GM12878 (cell line): ENCODE measurements at regions not wholly inside any gene's neighbourhood (a gene's known extent, or its start where the extent isn't known, plus 50 kb on each side); places are given as distances from the start of the nearest gene placed in this dataset.

Experiments
- ATAC-seq: fragments of 200-7000 bp; cut with Tn5 transposase; 3 replicates; pipeline ENCODE4 v1.9.1; 2020; ENCODE audit warnings: mild to moderate bottlenecking, moderate library complexity
- BruUV-seq: library from RNA; stranded (reverse); fragments of 400-500 nt; replicated peaks from 2 replicates; lab custom pipeline; 2021; lab: Mats Ljungman, UMichigan
- CTCF ChIA-PET: fragments of 300-600 bp; sonication (Branson Sonifier 250); formaldehyde crosslinking; extraction: SDS; loops from one replicate; lab custom pipeline; 2021; ENCODE audit warnings: inconsistent platforms; lab: Yijun Ruan, JAX
- POLR2A ChIA-PET: fragments of 350-600 bp; formaldehyde crosslinking; extraction: SDS; loops from one replicate; lab custom pipeline; 2021; ENCODE audit warnings: inconsistent platforms; lab: Charles Lee
- RAD21 ChIA-PET: fragments of 300-600 bp; sonication (Branson Sonifier 250); formaldehyde crosslinking; loops from one replicate; lab custom pipeline; 2023; ENCODE audit warnings: antibody characterized with exemption; ENCODE audit not compliant: unreplicated experiment; lab: Charles Lee
- SMC1A ChIA-PET: fragments of 300-600 bp; sonication (Branson Sonifier 250); formaldehyde crosslinking; loops from one replicate; lab custom pipeline; 2023; ENCODE audit not compliant: unreplicated experiment, uncharacterized antibody; lab: Charles Lee
- DNase-seq: peaks from one replicate; pipeline ENCODE4 v3.0.0-alpha.2; 2011; ENCODE audit warnings: low read depth, low spot score
- FAIRE-seq: peaks from 3 replicates; lab custom pipeline; 2011; peaks lifted over from hg19 to GRCh38; lab: Jason Lieb, UNC
- H2AFZ ChIP-seq: 2 replicates; pipeline ENCODE4 v1.6.0; 2011; ENCODE audit warnings: low read depth, low read length, control low read depth; ENCODE audit not compliant: control insufficient read depth
- H3K27ac ChIP-seq: 2 replicates; pipeline ENCODE4 v1.5.1; 2011; ENCODE audit warnings: control low read depth; ENCODE audit not compliant: control insufficient read depth, insufficient read depth
- H3K27me3 ChIP-seq, 2 experiments: replicated peaks in 1 of 2; 2 replicates each; pipeline versions ENCODE4 v1.6.0 to v1.6.1; 2011; ENCODE audit warnings: low read length in 1 of 2; ENCODE audit not compliant: control insufficient read depth in 2 of 2, insufficient read depth in 2 of 2
- H3K36me3 ChIP-seq, 2 experiments: 2 replicates each; pipeline ENCODE4 v1.5.1; 2011; ENCODE audit warnings: low read length in 1 of 2; ENCODE audit not compliant: control insufficient read depth in 2 of 2, insufficient read depth in 2 of 2
- H3K4me1 ChIP-seq: 2 replicates; pipeline ENCODE4 v1.6.1; 2011; ENCODE audit warnings: mild to moderate bottlenecking, low read length, moderate library complexity, mixed read lengths; ENCODE audit not compliant: control insufficient read depth, insufficient read depth
- H3K4me2 ChIP-seq: 2 replicates; pipeline ENCODE4 v1.6.0; 2011; ENCODE audit warnings: control low read depth; ENCODE audit not compliant: control insufficient read depth, insufficient read depth
- H3K4me3 ChIP-seq: fragments of 200-600 bp; sonication (generic); 2 replicates; pipeline ENCODE4 v1.5.1; 2016
- H3K79me2 ChIP-seq: 2 replicates; pipeline ENCODE4 v1.6.0; 2011; ENCODE audit warnings: low read length; ENCODE audit not compliant: control insufficient read depth, insufficient read depth
- H3K9ac ChIP-seq: 2 replicates; pipeline ENCODE4 v1.8.0; 2011; ENCODE audit warnings: low read length, control low read depth, mixed read lengths; ENCODE audit not compliant: control insufficient read depth, insufficient read depth
- H3K9me3 ChIP-seq: replicated peaks from 3 replicates; pipeline ENCODE4 v1.5.1; 2011; ENCODE audit warnings: mild to moderate bottlenecking, low read length; ENCODE audit not compliant: control insufficient read depth, insufficient read depth
- H4K20me1 ChIP-seq: 2 replicates; pipeline ENCODE4 v1.6.0; 2011; ENCODE audit not compliant: control insufficient read depth, insufficient read depth
- CEBPB ChIP-seq, 2 experiments: fragments of 150-350 bp in 1 of 2; IDR thresholded peaks; 2 replicates each; pipeline ENCODE4 v1.6.1; 2012 to 2014; ENCODE audit warnings: low read depth in 2 of 2, low read length in 2 of 2, borderline replicate concordance in 1 of 2, inconsistent platforms in 1 of 2
- CHD1 ChIP-seq: IDR thresholded peaks from 2 replicates; pipeline ENCODE4 v1.6.1; 2012; ENCODE audit warnings: low read depth, low read length, improper control_type of control experiment
- HDAC6 ChIP-seq: fragments of 200-600 bp; sonication (generic); IDR thresholded peaks from one replicate; pipeline ENCODE4 v1.8.0; 2017; ENCODE audit warnings: antibody characterized with exemption; ENCODE audit not compliant: unreplicated experiment
- HSF1 ChIP-seq: fragments of 150-350 bp; IDR thresholded peaks from 2 replicates; pipeline ENCODE4 v1.6.1; 2014; ENCODE audit warnings: mild to moderate bottlenecking, low read depth, low read length
- JUND ChIP-seq: IDR thresholded peaks from 2 replicates; pipeline ENCODE4 v1.6.1; 2012; ENCODE audit warnings: low read depth, mild to moderate bottlenecking, low read length, improper control_type of control experiment, moderate library complexity
- NBN ChIP-seq: fragments of 450-650 bp; IDR thresholded peaks from 2 replicates; pipeline ENCODE4 v1.6.1; 2016
- NFXL1 ChIP-seq: fragments of 450-650 bp; IDR thresholded peaks from 2 replicates; pipeline ENCODE4 v1.6.1; 2017; ENCODE audit warnings: antibody characterized with exemption, mild to moderate bottlenecking, borderline replicate concordance
- NFYA ChIP-seq: IDR thresholded peaks from 2 replicates; pipeline ENCODE4 v1.6.1; 2011; ENCODE audit warnings: low read depth, mild to moderate bottlenecking, low read length, improper control_type of control experiment, borderline replicate concordance
- RBBP5 ChIP-seq: fragments of 200-600 bp; sonication (generic); conservative IDR thresholded peaks from 2 replicates; pipeline ENCODE4 v1.6.1; 2016
- RCOR1 ChIP-seq: conservative IDR thresholded peaks from 2 replicates; pipeline ENCODE4 v1.6.1; 2012; ENCODE audit warnings: low read depth, low read length, improper control_type of control experiment
- SIX5 ChIP-seq: IDR thresholded peaks from 2 replicates; pipeline ENCODE4 v1.6.1; 2011; ENCODE audit warnings: mild to moderate bottlenecking, low read depth, low read length, moderate library complexity; ENCODE audit not compliant: severe bottlenecking
- SKIL ChIP-seq: fragments of 450-650 bp; IDR thresholded peaks from 2 replicates; pipeline ENCODE4 v1.6.1; 2017; ENCODE audit warnings: mild to moderate bottlenecking, low read depth, inconsistent platforms; ENCODE audit not compliant: poor library complexity, severe bottlenecking
- SPI1 ChIP-seq: IDR thresholded peaks from 2 replicates; pipeline ENCODE4 v1.6.1; 2011; ENCODE audit warnings: low read depth, mild to moderate bottlenecking, low read length, moderate library complexity, borderline replicate concordance; ENCODE audit not compliant: insufficient read depth
- STAT1 ChIP-seq: fragments of 450-650 bp; conservative IDR thresholded peaks from 2 replicates; pipeline ENCODE4 v1.6.1; 2014; ENCODE audit warnings: antibody characterized with exemption, mild to moderate bottlenecking
- TAF1 ChIP-seq: IDR thresholded peaks from 2 replicates; pipeline ENCODE4 v1.6.1; 2011; ENCODE audit warnings: mild to moderate bottlenecking, low read depth, low read length, borderline replicate concordance
- TCF3 ChIP-seq: IDR thresholded peaks from 2 replicates; pipeline ENCODE4 v1.6.1; 2012; ENCODE audit warnings: low read depth, mild to moderate bottlenecking, low read length, borderline replicate concordance; ENCODE audit not compliant: insufficient read depth
- WGBS: methylation state at CpG from one replicate; pipeline ENCODE4 v1.1.6; 2016; ENCODE audit warnings: low lambda C conversion rate; ENCODE audit not compliant: insufficient replicate concordance, insufficient coverage; ENCODE audit errors: missing lambda C conversion rate; 5-methylcytosine and 5-hydroxymethylcytosine counted together
- in situ Hi-C: fragments of 300-500 bp; cut with MboI; formaldehyde crosslinking; loops from 9 replicates; pipeline ENCODE4 v1.14.3; 2018; ENCODE audit warnings: mixed read lengths
- intact Hi-C: fragments of 100-400 bp; cut with micrococcal nuclease; formaldehyde crosslinking; loops from one replicate; pipeline ENCODE4 v1.14.2; 2022; ENCODE audit not compliant: unreplicated experiment
- TF ChIP-seq, protein P1 (sequence below): IDR thresholded peaks from 2 replicates; pipeline ENCODE4 v1.6.1; 2012; ENCODE audit warnings: low read depth, low read length, improper control_type of control experiment
- TF ChIP-seq, protein P2 (sequence below): IDR thresholded peaks from 2 replicates; pipeline ENCODE4 v1.6.1; 2011; ENCODE audit warnings: mild to moderate bottlenecking, low read depth, low read length, moderate library complexity; ENCODE audit not compliant: insufficient replicate concordance

DNA sequence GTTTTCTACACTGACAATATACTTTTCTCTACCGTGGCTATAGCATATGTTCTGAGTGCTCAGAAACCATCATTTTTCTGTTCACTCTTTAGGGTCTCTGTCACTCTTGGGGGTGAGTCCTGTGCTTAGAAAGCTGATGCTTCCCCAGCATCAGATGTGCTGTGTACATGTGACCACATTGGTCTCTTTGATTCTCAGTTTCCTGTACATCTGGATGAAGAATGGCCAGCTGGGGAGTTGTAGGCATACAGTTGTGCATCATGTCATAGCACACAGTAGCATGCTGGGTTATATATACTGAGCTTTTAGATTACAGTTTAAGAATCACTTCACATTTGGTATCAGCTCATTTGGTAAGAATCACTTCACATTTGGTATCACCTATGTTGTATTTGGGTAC lies 238.6 kb upstream of the PREP start:
- Histone ChIP-seq H3K36me3 (no peaks in the 10 kb centered on the region), H4K20me1 (no peaks in the 10 kb centered on the region), H3K27me3 (no peaks in the 10 kb centered on the region; a peak in 1 of 4 replicates), H3K4me3 (no peak overlapping the region), H3K9me3 (peaks cover 3% of the 10 kb centered on the region; the same call in 2 of the 3 replicates), H3K4me2 (no peak overlapping the region), H3K4me1 (peaks cover 28% of the 10 kb centered on the region), H3K27ac (no peak overlapping the region), H2AFZ (no peak overlapping the region), H3K9ac (no peak overlapping the region), H3K79me2 (no peaks in the 10 kb centered on the region)
- DNase-seq (no peak), FAIRE-seq (no peak), ATAC-seq (no peak)
- intact Hi-C loops (no loop called here), in situ Hi-C loops (no loop called here)
- SMC1A ChIA-PET, result interaction anchor here (1.0 to 11.2 kb wide), 11 partner anchors 11 to 522 kb away, joined by 3 to 115 read pairs (median 5); no protein-coding TSS in a partner anchor
- RAD21 ChIA-PET, result interaction anchor here (0.5 to 1.4 kb wide), 4 partner anchors 42 to 209 kb away, joined by 3 to 5 read pairs (median 4); no protein-coding TSS in a partner anchor
- BruUV-seq, result no TSS peak
- POLR2A ChIA-PET, result interaction anchor here (0.9 to 2.3 kb wide), 3 partner anchors 12 to 149 kb away, joined by 3 to 6 read pairs (median 4); no protein-coding TSS in a partner anchor
- TF ChIP-seq HSF1 (no peak), SKIL (no peak), TCF3 (no peak), NFXL1 (no peak), CEBPB (IDR thresholded peaks at IDR 0.05; ENCODE audit: borderline replicate concordance in 1 of 2, low read depth in 2 of 2, low read length in 2 of 2) (no peak), CHD1 (no peak), SIX5 (no peak), JUND (no peak), NFYA (no peak), TAF1 (no peak), RBBP5 (no peak), RCOR1 (no peak), NBN (no peak), SPI1 (no peak), STAT1 (no peak), HDAC6 (no peak)
- TF ChIP-seq, protein P1, sequence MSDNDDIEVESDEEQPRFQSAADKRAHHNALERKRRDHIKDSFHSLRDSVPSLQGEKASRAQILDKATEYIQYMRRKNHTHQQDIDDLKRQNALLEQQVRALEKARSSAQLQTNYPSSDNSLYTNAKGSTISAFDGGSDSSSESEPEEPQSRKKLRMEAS, result no peak
- TF ChIP-seq, protein P2, sequence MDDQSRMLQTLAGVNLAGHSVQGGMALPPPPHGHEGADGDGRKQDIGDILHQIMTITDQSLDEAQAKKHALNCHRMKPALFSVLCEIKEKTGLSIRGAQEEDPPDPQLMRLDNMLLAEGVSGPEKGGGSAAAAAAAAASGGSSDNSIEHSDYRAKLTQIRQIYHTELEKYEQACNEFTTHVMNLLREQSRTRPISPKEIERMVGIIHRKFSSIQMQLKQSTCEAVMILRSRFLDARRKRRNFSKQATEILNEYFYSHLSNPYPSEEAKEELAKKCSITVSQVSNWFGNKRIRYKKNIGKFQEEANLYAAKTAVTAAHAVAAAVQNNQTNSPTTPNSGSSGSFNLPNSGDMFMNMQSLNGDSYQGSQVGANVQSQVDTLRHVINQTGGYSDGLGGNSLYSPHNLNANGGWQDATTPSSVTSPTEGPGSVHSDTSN, result no peak
- 100% methylated on average over 1 of the region's 1 CpG for WGBS
- CTCF ChIA-PET, result interaction anchor here (0.9 to 1.8 kb wide), 3 partner anchors 34 to 210 kb away, joined by 3 to 5 read pairs (median 4); no protein-coding TSS in a partner anchor
